ENCODE measurements at regions not wholly inside any gene's neighbourhood (a gene's known extent, or its start where the extent isn't known, plus 50 kb on each side); places are given as distances from the start of the nearest gene placed in this dataset.
"Not testable (repeated sequence)": the region's sequence is repeated elsewhere in the genome, so short reads cannot be mapped to it uniquely, and the experiment has no call there.

DNA sequence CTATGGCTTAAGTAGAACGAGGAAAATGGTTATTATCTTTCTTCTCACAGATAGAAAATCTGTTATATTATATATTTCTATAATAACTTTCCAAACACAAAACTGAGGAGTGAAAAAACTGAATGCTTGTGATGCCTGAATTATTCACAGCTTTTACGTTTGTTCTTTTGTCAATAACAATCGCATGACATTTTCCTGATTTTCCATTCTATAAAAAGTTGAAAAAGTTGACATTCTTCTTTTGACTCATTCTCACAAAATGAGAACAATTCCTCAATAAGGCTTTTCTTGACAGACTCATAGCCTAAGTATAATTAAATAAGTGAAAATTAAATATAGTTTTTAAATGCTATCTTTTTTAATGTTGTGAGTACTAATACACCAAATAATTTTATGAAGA is 288.8 kb upstream of the TGFBR2 start:
- POLR2A ChIA-PET: no interaction called here
- no peak for DNase-seq (ENCODE audit: low read depth, low spot score)

GRCh38 chr3:30318110-30318509 is 288.3 kb upstream of the TGFBR2 start:
- no peak for DNase-seq (ENCODE audit: low read depth, low spot score)
- no peaks in the 10 kb centered on the region for H3K27me3 ChIP-seq (ENCODE audit: control insufficient read depth, insufficient read depth, low read length)
- TF ChIP-seq, protein P1, sequence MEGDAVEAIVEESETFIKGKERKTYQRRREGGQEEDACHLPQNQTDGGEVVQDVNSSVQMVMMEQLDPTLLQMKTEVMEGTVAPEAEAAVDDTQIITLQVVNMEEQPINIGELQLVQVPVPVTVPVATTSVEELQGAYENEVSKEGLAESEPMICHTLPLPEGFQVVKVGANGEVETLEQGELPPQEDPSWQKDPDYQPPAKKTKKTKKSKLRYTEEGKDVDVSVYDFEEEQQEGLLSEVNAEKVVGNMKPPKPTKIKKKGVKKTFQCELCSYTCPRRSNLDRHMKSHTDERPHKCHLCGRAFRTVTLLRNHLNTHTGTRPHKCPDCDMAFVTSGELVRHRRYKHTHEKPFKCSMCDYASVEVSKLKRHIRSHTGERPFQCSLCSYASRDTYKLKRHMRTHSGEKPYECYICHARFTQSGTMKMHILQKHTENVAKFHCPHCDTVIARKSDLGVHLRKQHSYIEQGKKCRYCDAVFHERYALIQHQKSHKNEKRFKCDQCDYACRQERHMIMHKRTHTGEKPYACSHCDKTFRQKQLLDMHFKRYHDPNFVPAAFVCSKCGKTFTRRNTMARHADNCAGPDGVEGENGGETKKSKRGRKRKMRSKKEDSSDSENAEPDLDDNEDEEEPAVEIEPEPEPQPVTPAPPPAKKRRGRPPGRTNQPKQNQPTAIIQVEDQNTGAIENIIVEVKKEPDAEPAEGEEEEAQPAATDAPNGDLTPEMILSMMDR (IDR thresholded peaks at IDR 0.05; ENCODE audit: low read depth, low read length): no peak
- H3K9me3 ChIP-seq (ENCODE audit: control insufficient read depth, insufficient read depth, low read length): no peaks in the 10 kb centered on the region
- H3K27ac ChIP-seq (ENCODE audit: low read depth, low read length): no peak overlapping the region
- no peak overlapping the region for H3K4me3 ChIP-seq (ENCODE audit: low read depth, low read length)
- POLR2A ChIA-PET: no interaction called here
- CTCF ChIA-PET: no interaction called here

More for the DNA sequence above, 288.8 kb upstream of the TGFBR2 start:
- no peak overlapping the region for H3K27ac ChIP-seq (ENCODE audit: low read depth, low read length)
- no peak overlapping the region for H3K4me3 ChIP-seq (ENCODE audit: low read depth, low read length)
- H3K27me3 ChIP-seq (ENCODE audit: control insufficient read depth, insufficient read depth, low read length): no peaks in the 10 kb centered on the region
- CTCF ChIA-PET: no interaction called here
- H3K9me3 ChIP-seq (ENCODE audit: control insufficient read depth, insufficient read depth, low read length): no peaks in the 10 kb centered on the region
- TF ChIP-seq, protein P1 (IDR thresholded peaks at IDR 0.05; ENCODE audit: low read depth, low read length): no peak

GRCh38 chr3:30319713-30320112 is 286.7 kb upstream of the TGFBR2 start:
- CTCF ChIA-PET: interaction anchor here (0.6 to 1.5 kb wide), 10 partner anchors 8 to 374 kb away, joined by 3 to 7 read pairs (median 3); no protein-coding TSS in a partner anchor
- POLR2A ChIA-PET: interaction anchor here (0.6 kb wide), 2 partner anchors 15 to 76 kb away, joined by 3 to 4 read pairs; no protein-coding TSS in a partner anchor
- Histone ChIP-seq H3K27me3 (ENCODE audit: control insufficient read depth, insufficient read depth, low read length) (no peaks in the 10 kb centered on the region), H3K27ac (ENCODE audit: low read depth, low read length) (no peak overlapping the region), H3K9me3 (ENCODE audit: control insufficient read depth, insufficient read depth, low read length) (no peaks in the 10 kb centered on the region), H3K4me3 (ENCODE audit: low read depth, low read length) (no peak overlapping the region)
- TF ChIP-seq, protein P1 (IDR thresholded peaks at IDR 0.05; ENCODE audit: low read depth, low read length): peak; percentile 49
- no peak for DNase-seq (ENCODE audit: low read depth, low spot score)

- POLR2A ChIA-PET: no interaction called here
- CTCF ChIA-PET: interaction anchor here (0.6 to 1.4 kb wide), 3 partner anchors 64 to 372 kb away, joined by 3 to 7 read pairs (median 4); no protein-coding TSS in a partner anchor
- TF ChIP-seq, protein P1 (IDR thresholded peaks at IDR 0.05; ENCODE audit: low read depth, low read length): no peak
Observed at GRCh38 chr3:30320392-30320791, 286.0 kb upstream of the TGFBR2 start.

DNA sequence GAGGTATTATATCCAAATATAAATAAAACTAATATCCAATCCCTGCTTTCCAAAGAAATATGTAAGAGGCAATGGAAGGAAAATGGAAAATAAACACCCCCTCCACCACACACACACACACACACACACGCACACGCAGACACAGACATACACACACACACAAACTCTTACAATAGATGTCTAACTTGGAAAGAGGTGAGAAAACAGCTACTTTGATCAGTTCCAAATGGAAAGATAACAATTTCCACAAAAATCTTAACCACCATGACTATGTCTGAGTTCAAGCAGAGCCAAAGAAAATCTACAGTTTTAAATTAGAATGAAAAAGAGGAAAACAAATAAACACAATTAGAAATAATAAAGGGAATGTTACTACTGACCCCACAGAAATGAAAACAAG is 285.3 kb upstream of the TGFBR2 start:
- Histone ChIP-seq H3K27ac (ENCODE audit: low read depth, low read length) (no peak overlapping the region), H3K9me3 (ENCODE audit: control insufficient read depth, insufficient read depth, low read length) (no peaks in the 10 kb centered on the region), H3K4me3 (ENCODE audit: low read depth, low read length) (no peak overlapping the region), H3K27me3 (ENCODE audit: control insufficient read depth, insufficient read depth, low read length) (no peaks in the 10 kb centered on the region)
- POLR2A ChIA-PET: no interaction called here
- CTCF ChIA-PET: interaction anchor here (1.3 kb wide), 1 partner anchor 64 kb away, joined by 3 read pairs; no protein-coding TSS in a partner anchor
- TF ChIP-seq, protein P1 (IDR thresholded peaks at IDR 0.05; ENCODE audit: low read depth, low read length): no peak
- DNase-seq (ENCODE audit: low read depth, low spot score): no peak

More at GRCh38 chr3:30320392-30320791, 286.0 kb upstream of the TGFBR2 start:
- Histone ChIP-seq H3K9me3 (ENCODE audit: control insufficient read depth, insufficient read depth, low read length) (no peaks in the 10 kb centered on the region), H3K27ac (ENCODE audit: low read depth, low read length) (no peak overlapping the region), H3K4me3 (ENCODE audit: low read depth, low read length) (no peak overlapping the region), H3K27me3 (ENCODE audit: control insufficient read depth, insufficient read depth, low read length) (no peaks in the 10 kb centered on the region)
- no peak for DNase-seq (ENCODE audit: low read depth, low spot score)

- not testable (repeated sequence) for H3K9me3 ChIP-seq (ENCODE audit: control insufficient read depth, insufficient read depth, low read length)
Observed at GRCh38 chr3:30323649-30324048, 282.8 kb upstream of the TGFBR2 start.

More at GRCh38 chr3:30323649-30324048, 282.8 kb upstream of the TGFBR2 start:
- CTCF ChIA-PET; POLR2A ChIA-PET; DNase-seq (ENCODE audit: low read depth, low spot score); H3K27me3 ChIP-seq (ENCODE audit: control insufficient read depth, insufficient read depth, low read length); H3K27ac ChIP-seq (ENCODE audit: low read depth, low read length); H3K4me3 ChIP-seq (ENCODE audit: low read depth, low read length): not testable (repeated sequence)

All from AG04450 (cell line).